GF-D8 (cell line): ENCODE measurements at regions not wholly inside any gene's neighbourhood (a gene's known extent, or its start where the extent isn't known, plus 50 kb on each side); places are given as distances from the start of the nearest gene placed in this dataset.
"Not testable (repeated sequence)": the region's sequence is repeated elsewhere in the genome, so short reads cannot be mapped to it uniquely, and the experiment has no call there.

Experiments used
- DNase-seq: peaks from one replicate; lab custom pipeline; 2025; lab: John Stamatoyannopoulos, UW

DNA sequence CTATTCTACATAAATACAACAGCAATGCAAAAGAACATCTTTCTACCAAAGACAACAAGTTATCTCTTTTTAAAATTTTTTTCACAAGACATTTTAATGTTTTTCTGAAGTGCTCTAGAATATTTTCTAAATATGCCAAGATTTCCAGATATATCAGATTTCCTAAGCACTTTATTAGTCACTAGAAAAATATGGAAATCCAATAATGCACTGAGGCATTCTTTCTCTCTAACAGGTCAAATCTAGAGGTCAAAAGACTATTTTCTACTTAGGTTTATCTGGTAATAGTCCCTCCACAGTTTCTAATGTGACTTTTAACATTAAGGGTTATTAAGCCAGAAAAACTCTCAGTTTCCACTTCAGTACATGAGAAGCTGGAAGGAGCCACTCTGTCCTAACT is 1041.2 kb upstream of the INTU start:
- DNase-seq: no peak

DNA sequence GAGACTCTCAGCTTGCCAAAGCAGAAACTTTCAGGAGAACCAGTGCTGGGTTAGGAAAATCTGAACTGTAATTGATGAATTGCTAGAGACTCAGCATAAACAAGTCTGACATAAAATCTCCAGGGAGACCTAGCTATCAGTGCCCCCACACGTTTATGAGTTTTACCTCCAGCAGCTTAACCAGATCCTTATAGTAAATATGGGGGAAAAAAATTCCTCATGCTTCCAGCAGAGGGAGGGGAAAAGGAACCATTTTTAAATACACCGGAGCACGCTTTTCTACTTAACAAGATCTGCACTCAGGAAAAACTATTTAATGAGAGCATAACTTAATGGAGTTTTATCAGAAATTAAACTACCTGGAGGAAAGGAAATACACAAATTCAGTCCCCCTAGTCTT is 1040.7 kb upstream of the INTU start:
- no peak for DNase-seq

GRCh38 chr4:126593626-126594025 is 1039.1 kb upstream of the INTU start:
- no peak for DNase-seq

GRCh38 chr4:126595643-126596042 is 1037.1 kb upstream of the INTU start:
- DNase-seq: no peak

- no peak for DNase-seq
Observed at GRCh38 chr4:126599746-126600145, 1033.0 kb upstream of the INTU start.

DNA sequence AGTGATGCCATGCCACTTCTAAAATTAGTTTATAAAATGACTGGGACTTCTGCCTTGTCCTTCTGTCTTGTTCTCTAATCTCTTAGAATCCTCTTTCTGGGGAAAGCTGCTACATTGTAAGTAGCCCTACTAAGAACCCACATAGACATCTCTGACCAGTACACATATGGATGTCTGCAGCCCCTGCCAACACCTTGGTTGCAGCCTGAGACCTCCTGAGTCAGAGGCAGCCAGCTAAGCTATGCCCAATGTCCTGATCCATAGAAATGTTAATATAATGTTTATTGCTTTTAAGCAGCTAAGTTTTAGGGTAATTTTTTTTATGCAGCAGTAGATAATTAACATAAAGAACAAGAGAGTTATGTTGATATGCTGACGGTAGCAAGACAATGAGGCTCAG is 1029.5 kb upstream of the INTU start:
- no peak for DNase-seq

GRCh38 chr4:126603825-126604224 is 1028.9 kb upstream of the INTU start:
- no peak for DNase-seq

DNA sequence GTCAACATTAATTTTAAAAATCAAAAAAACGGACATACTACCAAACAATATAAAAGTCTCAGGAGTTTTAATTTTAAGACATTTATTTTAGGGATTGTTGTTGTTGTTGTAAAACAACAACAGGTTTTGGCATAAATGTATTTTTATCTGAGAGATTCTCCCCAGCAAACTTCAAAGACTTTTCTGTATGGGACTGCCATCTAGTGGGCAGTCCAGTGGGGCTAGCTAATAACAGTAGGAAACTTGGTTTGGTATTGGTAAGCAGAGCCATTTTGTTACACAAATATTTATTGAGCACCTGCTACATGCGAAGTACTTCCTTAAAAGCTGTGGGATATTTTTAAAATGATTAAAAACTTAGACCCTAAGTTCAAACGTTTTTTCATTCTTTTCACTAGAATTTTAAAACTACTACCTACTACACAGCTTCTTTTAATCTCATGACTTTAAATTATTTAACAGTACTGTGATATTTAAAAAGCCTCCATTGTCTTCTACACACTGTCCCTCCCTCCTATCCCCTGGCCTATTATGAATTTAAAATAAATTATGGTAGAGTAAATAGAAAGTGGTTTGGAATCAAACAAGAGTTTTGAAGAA is 1028.4 kb upstream of the INTU start:
- DNase-seq: no peak

DNA sequence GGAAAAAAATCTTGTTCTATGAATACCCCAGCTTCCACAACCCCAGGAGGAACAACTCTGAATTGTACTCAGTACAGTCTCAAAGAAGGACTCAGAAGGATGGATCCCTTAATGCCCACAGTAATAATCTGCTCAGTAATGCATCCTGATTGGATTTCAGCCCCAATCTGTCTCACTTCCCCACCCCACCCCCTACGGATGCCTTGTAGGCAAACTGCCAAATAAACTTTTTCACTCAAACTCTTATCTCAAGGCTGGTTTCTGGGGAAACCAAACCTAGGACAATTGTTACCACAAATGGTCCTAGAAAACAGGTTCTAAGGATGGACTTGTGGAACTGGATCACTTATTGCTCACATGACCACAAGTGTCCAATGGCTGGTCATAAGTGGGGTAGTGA is 1021.8 kb upstream of the INTU start:
- no peak for DNase-seq

DNA sequence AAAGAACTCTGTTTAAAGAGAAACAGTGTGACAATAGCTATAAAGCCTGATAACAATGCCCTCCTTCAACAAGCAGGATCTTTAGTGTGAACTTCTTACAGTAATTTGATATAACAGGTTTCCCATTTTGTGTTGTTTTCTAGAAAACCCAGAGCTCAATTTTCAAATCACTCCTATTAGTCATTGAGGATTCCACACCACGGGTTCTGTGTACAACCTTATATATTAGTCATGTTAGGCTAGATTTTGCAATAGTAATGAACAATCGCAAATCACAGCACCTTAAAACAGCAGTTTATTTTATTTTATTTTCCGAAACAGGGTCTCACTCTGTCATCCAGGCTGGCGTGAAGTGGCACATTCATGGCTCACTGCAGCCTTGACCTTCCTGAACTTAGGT is 1020.9 kb upstream of the INTU start:
- DNase-seq: no peak

- no peak for DNase-seq
Observed at GRCh38 chr4:126614356-126614855, 1018.4 kb upstream of the INTU start.

DNA sequence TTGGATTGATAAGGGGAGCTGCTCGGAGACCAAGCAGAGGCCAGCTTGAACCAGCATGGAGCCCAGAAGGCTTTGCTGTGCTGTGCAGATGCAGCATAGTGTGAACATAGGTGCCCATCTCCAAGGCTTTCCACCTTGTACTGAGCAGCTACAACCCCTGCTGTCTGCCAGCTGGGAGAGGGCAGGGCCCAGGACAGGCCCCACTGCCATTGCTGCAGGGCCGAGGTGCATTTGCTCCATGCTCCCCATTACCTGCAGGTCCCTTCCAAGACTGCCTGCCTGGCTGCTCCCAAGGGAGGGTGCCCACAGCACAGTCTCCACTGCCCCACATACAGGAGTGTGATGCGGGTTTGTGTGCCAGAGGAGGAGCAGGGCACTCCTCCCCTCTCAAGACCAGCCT is 1016.0 kb upstream of the INTU start:
- no peak for DNase-seq

DNA sequence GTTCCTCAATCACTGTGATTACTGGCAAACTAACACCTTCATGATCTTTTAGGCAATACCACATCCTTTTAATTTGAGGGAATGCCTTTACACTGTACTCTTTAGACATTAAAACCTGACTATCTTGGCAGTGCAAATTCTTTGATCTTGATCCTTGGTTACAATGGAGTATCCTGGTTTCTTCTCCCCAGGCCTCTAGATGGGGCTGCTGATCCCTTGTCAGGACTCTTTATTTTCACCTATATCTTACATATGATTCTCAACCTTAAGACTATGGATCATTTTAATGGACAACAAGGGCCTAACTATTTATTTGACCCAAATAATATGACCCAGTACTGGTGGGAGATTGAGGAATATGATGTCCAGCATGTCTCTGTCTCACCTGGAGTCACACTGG is 1005.5 kb upstream of the INTU start:
- DNase-seq: no peak

DNA sequence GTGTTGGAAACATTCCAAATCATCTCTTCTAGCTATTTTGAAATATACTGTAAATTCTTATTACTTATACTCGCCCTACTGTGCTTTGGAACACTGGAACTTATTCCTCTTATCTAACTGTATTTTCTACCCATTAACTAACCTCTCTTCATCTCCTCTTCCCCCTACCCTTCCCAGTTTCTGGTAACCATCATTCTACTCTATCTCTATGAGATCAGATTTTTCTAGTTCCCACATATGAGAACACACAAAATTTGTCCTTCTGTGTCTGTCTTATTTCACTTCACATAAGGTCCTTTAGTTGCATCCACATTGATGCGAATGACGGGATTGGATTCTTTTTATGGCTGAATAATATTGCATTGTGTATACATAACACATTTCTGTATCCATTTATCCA is 1003.8 kb upstream of the INTU start:
- no peak for DNase-seq

GRCh38 chr4:126630230-126630629 is 1002.5 kb upstream of the INTU start:
- DNase-seq: no peak

DNA sequence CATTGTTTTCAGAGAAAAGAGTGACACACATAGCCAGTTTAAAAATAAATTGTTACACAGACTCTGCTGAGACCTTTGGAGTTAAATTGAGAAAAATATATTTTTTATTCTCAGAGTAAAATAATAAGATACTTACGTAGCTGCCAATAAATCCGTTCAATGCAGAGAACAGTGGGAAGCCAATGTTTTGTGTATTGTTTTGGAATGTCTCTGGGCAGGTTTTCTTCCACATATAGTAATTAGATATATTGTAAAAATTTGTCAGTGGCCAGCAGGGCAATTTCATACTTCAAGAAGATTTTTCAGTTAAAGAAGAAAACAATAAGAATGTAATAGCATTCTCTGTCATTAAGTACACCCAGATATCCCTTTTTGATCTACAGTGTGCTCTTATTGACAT is 999.5 kb upstream of the INTU start:
- DNase-seq: no peak

- DNase-seq: no peak
Observed at GRCh38 chr4:126637706-126638105, 995.1 kb upstream of the INTU start.

DNA sequence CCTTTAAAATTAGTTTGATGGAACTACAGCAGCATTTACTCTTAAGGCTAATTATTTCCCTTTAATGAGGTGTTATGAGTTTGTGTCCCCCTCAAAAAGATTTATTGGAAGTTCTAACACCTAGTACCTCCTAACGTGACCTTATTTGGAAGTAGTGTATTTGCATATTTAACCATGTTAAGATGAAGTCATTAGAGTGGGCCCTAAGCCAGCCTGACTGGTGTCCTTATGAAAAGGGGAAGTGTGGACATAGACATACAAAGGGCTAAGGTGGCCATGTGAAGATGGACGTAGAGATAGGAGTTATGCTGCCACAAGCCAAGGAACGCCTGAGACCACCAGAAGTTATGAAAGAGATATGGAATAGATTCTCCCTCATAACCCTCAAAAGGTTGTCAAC is 985.4 kb upstream of the INTU start:
- DNase-seq: no peak

- DNase-seq: no peak
Observed at GRCh38 chr4:126647756-126648397, 984.9 kb upstream of the INTU start.

DNA sequence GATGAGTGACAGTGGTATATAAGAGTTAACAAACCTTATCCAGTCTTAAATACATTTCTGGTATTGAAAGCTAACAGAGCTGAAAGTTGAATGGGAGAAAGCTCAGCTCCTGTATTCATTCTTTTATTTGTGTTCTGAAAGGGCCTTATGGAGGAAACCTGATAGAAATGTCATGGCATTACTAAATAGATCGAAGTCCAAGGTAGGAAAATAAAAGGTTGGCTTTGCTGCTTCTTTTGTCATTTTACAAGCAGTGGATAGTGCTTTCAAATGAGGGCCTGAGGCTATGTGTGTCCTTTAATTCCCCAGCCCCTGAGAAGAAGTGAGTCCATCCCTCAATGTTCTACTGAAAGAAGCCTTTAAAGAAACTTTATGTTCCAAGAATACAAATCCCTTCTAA is 974.3 kb upstream of the INTU start:
- DNase-seq: no peak

- DNase-seq: no peak
Observed at GRCh38 chr4:126661194-126661593, 971.6 kb upstream of the INTU start.

DNA sequence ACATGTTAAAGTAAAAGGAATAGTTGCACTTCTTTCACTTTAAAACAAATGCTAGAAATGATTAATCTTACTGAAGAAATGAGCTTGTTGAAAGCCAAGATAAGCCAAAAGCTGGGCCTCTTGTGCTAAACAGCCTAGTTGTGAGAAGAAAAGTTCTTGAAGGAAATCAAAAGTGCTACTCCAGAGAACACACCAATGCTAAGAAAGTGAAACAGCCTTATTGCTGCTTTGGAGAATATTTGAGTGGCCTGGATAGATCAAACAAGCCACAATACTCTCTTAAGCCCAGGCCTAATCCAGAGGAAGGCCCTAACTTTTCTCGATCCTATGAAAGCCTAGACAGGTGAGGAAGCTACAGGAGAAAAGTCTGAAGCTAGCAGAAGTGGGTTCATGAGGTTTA is 967.9 kb upstream of the INTU start:
- no peak for DNase-seq

DNA sequence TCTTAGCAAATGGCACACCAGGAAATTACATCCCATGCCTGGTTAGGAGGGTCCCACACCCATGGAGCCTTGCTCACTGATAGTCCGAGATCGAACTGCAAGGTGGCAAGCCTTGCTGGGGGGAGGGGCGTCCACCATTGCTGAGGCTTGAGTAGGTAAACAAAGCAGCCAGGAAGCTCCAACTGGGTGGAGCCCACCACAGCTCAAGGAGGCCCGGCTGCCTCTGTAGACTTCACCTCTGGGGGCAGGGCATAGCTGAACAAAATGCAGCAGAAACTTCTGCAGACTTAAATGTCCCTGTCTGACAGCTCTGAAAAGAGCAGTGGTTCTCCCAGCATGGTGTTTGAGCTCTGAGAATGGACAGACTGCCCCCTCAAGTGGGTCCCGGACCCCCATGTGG is 962.7 kb upstream of the INTU start:
- not testable (repeated sequence) for DNase-seq

- DNase-seq: no peak
Observed at GRCh38 chr4:126678618-126679017, 954.1 kb upstream of the INTU start.
